Esophagus muscularis mucosa (tissue), 4 donors: ENCODE measurements at regions not wholly inside any gene's neighbourhood (a gene's known extent, or its start where the extent isn't known, plus 50 kb on each side); places are given as distances from the start of the nearest gene placed in this dataset.

ENCODE experiments used
- CTCF ChIP-seq, 3 experiments: fragments of 200-600 bp in 2 of 3; fragments of 450-650 bp in 1 of 3; sonication (generic) in 2 of 3; IDR thresholded peaks; one replicate each; pipeline ENCODE4 v1.5.1; 2017 to 2019; ENCODE audit warnings: antibody characterized with exemption in 3 of 3, mild to moderate bottlenecking in 2 of 3, moderate library complexity in 1 of 3
- EP300 ChIP-seq: sonication (generic); formaldehyde crosslinking; IDR thresholded peaks from one replicate; pipeline ENCODE4 v1.6.1; 2017; ENCODE audit warnings: antibody characterized with exemption
- POLR2A ChIP-seq: fragments of 450-650 bp; IDR thresholded peaks from one replicate; pipeline ENCODE4 v1.6.1; 2017; ENCODE audit warnings: antibody characterized with exemption, moderate library complexity, mild to moderate bottlenecking, low read depth
- POLR2AphosphoS5 ChIP-seq, 2 donors: sonication (generic); formaldehyde crosslinking; IDR thresholded peaks; one replicate each; pipeline ENCODE4 v1.6.1; 2017; ENCODE audit warnings: antibody characterized with exemption in 2 of 2

GRCh38 chr11:115630214-115630613, 126.0 kb upstream of the CADM1 start:
- TF ChIP-seq EP300: no peak
- no peak for TF ChIP-seq CTCF (IDR thresholded peaks at IDR 0.05)
- TF ChIP-seq POLR2A: no peak
- TF ChIP-seq POLR2AphosphoS5 (IDR thresholded peaks at IDR 0.05): no peak
